ENCODE measurements at regions not wholly inside any gene's neighbourhood (a gene's known extent, or its start where the extent isn't known, plus 50 kb on each side); places are given as distances from the start of the nearest gene placed in this dataset.

DNA sequence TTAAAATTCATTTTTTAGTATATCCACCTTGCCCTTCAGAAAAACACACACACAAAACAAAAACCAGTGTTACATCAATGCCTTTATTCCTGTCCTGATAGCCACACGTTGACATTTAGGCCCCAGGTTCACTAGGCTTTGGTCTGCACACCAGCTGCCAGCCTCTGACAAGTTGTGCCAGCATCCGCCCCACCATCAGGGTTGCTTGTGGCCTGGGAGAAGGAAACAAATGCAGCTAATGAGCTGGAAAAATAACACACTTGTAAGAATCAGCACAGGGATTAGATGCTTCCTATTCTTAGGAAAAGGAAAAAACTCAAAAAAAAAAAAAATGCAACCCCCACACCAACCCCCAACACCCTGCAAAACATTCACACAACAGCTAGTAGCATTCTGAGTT is 404.0 kb upstream of the GRIA1 start:
- H3K27me3 ChIP-seq (ENCODE audit: low read length): no peaks in the 10 kb centered on the region
- H3K9ac ChIP-seq (ENCODE audit: low read length): no peak overlapping the region
- TF ChIP-seq, protein P1, sequence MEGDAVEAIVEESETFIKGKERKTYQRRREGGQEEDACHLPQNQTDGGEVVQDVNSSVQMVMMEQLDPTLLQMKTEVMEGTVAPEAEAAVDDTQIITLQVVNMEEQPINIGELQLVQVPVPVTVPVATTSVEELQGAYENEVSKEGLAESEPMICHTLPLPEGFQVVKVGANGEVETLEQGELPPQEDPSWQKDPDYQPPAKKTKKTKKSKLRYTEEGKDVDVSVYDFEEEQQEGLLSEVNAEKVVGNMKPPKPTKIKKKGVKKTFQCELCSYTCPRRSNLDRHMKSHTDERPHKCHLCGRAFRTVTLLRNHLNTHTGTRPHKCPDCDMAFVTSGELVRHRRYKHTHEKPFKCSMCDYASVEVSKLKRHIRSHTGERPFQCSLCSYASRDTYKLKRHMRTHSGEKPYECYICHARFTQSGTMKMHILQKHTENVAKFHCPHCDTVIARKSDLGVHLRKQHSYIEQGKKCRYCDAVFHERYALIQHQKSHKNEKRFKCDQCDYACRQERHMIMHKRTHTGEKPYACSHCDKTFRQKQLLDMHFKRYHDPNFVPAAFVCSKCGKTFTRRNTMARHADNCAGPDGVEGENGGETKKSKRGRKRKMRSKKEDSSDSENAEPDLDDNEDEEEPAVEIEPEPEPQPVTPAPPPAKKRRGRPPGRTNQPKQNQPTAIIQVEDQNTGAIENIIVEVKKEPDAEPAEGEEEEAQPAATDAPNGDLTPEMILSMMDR (conservative IDR thresholded peaks at IDR 0.05; ENCODE audit: low read depth, low read length): no peak
- TF ChIP-seq EZH2 (IDR thresholded peaks at IDR 0.05; ENCODE audit: low read length, unreplicated experiment) (no peak), EZH2phosphoT487 (IDR thresholded peaks at IDR 0.05; ENCODE audit: borderline replicate concordance, low read length) (no peak)
- H3K4me3 ChIP-seq (ENCODE audit: low read length): no peak overlapping the region
- no peaks in the 10 kb centered on the region for H3K9me2 ChIP-seq (replicated peaks; ENCODE audit: low read length)
- DNase-seq (no peak), ATAC-seq (no peak)
- no peaks in the 10 kb centered on the region for H3K36me3 ChIP-seq (ENCODE audit: low read depth, low read length)
- intact Hi-C loops (cut with micrococcal nuclease): no loop called here
- H3K27ac ChIP-seq (ENCODE audit: low read length): no peak overlapping the region
- H3K4me2 ChIP-seq (ENCODE audit: low read length): no peak overlapping the region
- no peaks in the 10 kb centered on the region for H3K79me2 ChIP-seq (ENCODE audit: low read length)
- no peaks in the 10 kb centered on the region for H3F3A ChIP-seq (ENCODE audit: low read length, unreplicated experiment)
- POLR2A ChIA-PET (ENCODE audit: unreplicated experiment): no interaction called here
- no peaks in the 10 kb centered on the region for H3K4me1 ChIP-seq (ENCODE audit: insufficient read depth, low read length)
- H2AFZ ChIP-seq (ENCODE audit: low read length): no peak overlapping the region
- H4K20me1 ChIP-seq (ENCODE audit: low read length): no peaks in the 10 kb centered on the region
- H3K9me3 ChIP-seq (ENCODE audit: low read length): no peaks in the 10 kb centered on the region
- CTCF ChIA-PET: no interaction called here
- BruUV-seq (replicated peaks): no TSS peak

DNA sequence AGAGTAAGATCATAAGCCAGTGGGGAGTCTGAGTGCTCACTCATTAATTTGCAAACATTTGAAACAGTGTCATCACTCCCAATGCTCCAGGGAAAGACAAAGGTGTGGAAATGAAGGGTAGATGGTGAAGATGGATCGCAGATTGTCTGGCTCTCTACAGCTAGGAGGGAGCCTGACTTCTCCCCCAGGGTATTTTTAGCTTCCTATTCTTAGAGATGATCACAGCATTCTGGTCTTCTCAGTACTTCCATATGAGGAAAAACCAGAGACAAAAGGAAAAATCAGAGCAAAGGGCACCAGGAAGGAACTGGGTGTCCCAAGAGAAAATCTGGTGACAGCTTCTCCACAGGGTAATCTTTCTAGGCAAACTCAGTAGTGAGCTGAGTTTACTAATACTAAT is 401.9 kb upstream of the GRIA1 start:
- H3K27me3 ChIP-seq (ENCODE audit: low read length): no peaks in the 10 kb centered on the region
- H3K4me3 ChIP-seq (ENCODE audit: low read length): no peak overlapping the region
- H4K20me1 ChIP-seq (ENCODE audit: low read length): no peaks in the 10 kb centered on the region
- DNase-seq: no peak
- H3K79me2 ChIP-seq (ENCODE audit: low read length): no peaks in the 10 kb centered on the region
- no peak overlapping the region for H3K27ac ChIP-seq (ENCODE audit: low read length)
- CTCF ChIA-PET: no interaction called here
- no peaks in the 10 kb centered on the region for H3K9me3 ChIP-seq (ENCODE audit: low read length)
- H3K9ac ChIP-seq (ENCODE audit: low read length): no peak overlapping the region
- no peaks in the 10 kb centered on the region for H3K36me3 ChIP-seq (ENCODE audit: low read depth, low read length)
- no peaks in the 10 kb centered on the region for H3K9me2 ChIP-seq (replicated peaks; ENCODE audit: low read length)
- H3K4me1 ChIP-seq (ENCODE audit: insufficient read depth, low read length): no peaks in the 10 kb centered on the region
- H3F3A ChIP-seq (ENCODE audit: low read length, unreplicated experiment): no peaks in the 10 kb centered on the region
- no TSS peak for BruUV-seq (replicated peaks)
- no peak for ATAC-seq
- H3K4me2 ChIP-seq (ENCODE audit: low read length): no peak overlapping the region
- intact Hi-C loops (cut with micrococcal nuclease): no loop called here
- TF ChIP-seq EZH2phosphoT487 (IDR thresholded peaks at IDR 0.05; ENCODE audit: borderline replicate concordance, low read length): no peak
- TF ChIP-seq EZH2 (IDR thresholded peaks at IDR 0.05; ENCODE audit: low read length, unreplicated experiment): no peak
- TF ChIP-seq, protein P1 (conservative IDR thresholded peaks at IDR 0.05; ENCODE audit: low read depth, low read length): no peak
- POLR2A ChIA-PET (ENCODE audit: unreplicated experiment): no interaction called here
- H2AFZ ChIP-seq (ENCODE audit: low read length): no peak overlapping the region

DNA sequence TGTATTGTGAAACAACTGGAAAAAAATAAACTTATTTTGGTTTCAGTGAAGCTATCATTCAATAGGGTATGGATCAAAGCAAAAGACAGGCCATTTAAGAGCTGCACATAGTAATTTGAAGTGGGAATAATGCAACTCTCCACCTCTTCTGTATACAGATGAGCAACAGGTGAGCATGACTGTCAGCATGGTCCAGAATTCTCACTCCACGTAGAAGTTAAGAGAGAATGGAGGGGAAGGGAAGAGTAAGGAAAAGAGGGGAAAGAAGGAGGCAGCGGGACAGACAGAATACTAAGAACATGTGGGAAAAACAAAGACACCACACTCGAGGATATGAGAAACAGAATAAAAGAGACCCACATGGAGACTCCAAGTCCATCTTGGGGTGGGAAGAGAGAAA is 396.1 kb upstream of the GRIA1 start:
- no peak for DNase-seq
- no TSS peak for BruUV-seq (replicated peaks)
- H3K79me2 ChIP-seq (ENCODE audit: low read length): no peaks in the 10 kb centered on the region
- no peak overlapping the region for H3K27ac ChIP-seq (ENCODE audit: low read length)
- ATAC-seq: no peak
- H3K36me3 ChIP-seq (ENCODE audit: low read depth, low read length): no peaks in the 10 kb centered on the region
- H3K9me2 ChIP-seq (replicated peaks; ENCODE audit: low read length): no peaks in the 10 kb centered on the region
- H4K20me1 ChIP-seq (ENCODE audit: low read length): no peaks in the 10 kb centered on the region
- no peak overlapping the region for H2AFZ ChIP-seq (ENCODE audit: low read length)
- H3K27me3 ChIP-seq (ENCODE audit: low read length): no peaks in the 10 kb centered on the region
- no peak overlapping the region for H3K4me2 ChIP-seq (ENCODE audit: low read length)
- H3K9ac ChIP-seq (ENCODE audit: low read length): no peak overlapping the region
- H3F3A ChIP-seq (ENCODE audit: low read length, unreplicated experiment): no peaks in the 10 kb centered on the region
- ChIA-PET CTCF (interaction anchor here (0.7 kb wide), 1 partner anchor 317 kb away, joined by 15 read pairs; no protein-coding TSS in a partner anchor), POLR2A (ENCODE audit: unreplicated experiment) (no interaction called here)
- H3K9me3 ChIP-seq (ENCODE audit: low read length): no peaks in the 10 kb centered on the region
- no peak for TF ChIP-seq EZH2 (IDR thresholded peaks at IDR 0.05; ENCODE audit: low read length, unreplicated experiment)
- TF ChIP-seq, protein P1 (conservative IDR thresholded peaks at IDR 0.05; ENCODE audit: low read depth, low read length): no peak
- no peaks in the 10 kb centered on the region for H3K4me1 ChIP-seq (ENCODE audit: insufficient read depth, low read length)
- H3K4me3 ChIP-seq (ENCODE audit: low read length): no peak overlapping the region
- intact Hi-C loops (cut with micrococcal nuclease): no loop called here
